GM12865 (cell line): ENCODE measurements at regions not wholly inside any gene's neighbourhood (a gene's known extent, or its start where the extent isn't known, plus 50 kb on each side); places are given as distances from the start of the nearest gene placed in this dataset.

Experiments
- DNase-seq: peaks from one replicate; pipeline ENCODE4 v3.0.0; 2010; ENCODE audit warnings: low read depth
- H3K4me3 ChIP-seq: 2 replicates; pipeline ENCODE4 v1.5.1; 2011; ENCODE audit warnings: mild to moderate bottlenecking, low read depth, low read length, control low read depth
- TF ChIP-seq, protein P1 (sequence below): IDR thresholded peaks from 2 replicates; pipeline ENCODE4 v1.5.1; 2011; ENCODE audit warnings: low read length, control low read depth, low read depth, inconsistent platforms; ENCODE audit not compliant: insufficient read depth; ENCODE audit errors: missing control alignments

DNA sequence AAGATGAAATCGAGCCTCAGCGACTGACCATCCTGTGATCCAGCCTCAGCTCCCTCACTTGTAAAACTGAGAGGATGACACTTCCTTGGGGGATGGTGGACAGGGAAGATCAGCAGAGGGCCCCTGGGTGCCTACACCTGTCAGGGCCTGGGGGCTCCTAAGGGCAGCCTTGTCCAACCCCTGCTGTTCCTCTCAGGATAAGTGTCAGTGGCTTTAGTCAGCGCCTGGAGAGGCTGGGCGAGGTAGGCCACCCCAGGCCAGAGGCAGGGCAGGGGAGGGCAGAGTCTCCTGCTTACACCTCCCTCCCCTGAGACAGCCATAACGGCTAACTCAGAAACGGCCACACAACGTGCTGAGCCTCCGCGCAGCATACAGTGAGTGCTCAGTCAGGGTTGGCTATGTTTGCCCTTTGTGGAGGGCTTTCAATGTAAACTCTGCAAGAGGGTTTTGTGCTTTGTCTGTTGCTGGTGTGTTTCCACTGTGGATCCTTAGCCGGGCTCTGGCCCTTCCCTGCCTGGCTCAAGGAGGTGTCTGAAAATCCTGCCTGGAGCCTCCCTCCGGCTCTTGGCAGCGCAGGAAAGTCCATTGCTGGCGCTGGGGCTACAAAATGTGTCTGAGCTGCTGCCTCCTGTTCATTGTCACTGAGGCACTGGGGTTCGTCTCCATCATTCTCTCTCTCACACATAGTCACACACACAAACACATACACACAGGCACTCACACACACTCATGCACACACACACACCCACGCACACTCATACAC, 588.4 kb downstream of the PTPRU start:
- H3K4me3 ChIP-seq = no peak overlapping the region
- TF ChIP-seq, protein P1, sequence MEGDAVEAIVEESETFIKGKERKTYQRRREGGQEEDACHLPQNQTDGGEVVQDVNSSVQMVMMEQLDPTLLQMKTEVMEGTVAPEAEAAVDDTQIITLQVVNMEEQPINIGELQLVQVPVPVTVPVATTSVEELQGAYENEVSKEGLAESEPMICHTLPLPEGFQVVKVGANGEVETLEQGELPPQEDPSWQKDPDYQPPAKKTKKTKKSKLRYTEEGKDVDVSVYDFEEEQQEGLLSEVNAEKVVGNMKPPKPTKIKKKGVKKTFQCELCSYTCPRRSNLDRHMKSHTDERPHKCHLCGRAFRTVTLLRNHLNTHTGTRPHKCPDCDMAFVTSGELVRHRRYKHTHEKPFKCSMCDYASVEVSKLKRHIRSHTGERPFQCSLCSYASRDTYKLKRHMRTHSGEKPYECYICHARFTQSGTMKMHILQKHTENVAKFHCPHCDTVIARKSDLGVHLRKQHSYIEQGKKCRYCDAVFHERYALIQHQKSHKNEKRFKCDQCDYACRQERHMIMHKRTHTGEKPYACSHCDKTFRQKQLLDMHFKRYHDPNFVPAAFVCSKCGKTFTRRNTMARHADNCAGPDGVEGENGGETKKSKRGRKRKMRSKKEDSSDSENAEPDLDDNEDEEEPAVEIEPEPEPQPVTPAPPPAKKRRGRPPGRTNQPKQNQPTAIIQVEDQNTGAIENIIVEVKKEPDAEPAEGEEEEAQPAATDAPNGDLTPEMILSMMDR = no peak
- DNase-seq = no peak

DNA sequence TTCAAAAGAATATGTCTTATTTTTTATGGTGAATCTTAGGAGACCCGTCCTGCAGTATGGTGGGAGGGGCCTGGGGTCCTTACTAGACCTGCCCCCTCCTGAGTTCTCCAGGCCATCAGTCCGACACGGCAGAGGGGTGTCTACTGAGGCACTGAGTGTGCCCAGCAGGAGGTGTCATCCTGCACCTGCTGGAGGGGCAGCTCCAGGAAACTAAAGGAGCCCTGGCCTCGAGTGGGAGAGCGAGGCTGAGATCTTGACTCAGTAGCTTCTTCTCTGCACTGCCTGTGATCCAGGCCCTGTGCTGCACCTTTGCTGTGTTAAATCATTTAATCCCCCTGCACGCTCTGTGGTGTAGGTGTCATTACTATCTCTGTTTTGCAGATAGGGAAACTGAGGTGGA, 587.7 kb downstream of the PTPRU start:
- no peak for DNase-seq
- TF ChIP-seq, protein P1 = no peak
- H3K4me3 ChIP-seq = no peak overlapping the region

DNA sequence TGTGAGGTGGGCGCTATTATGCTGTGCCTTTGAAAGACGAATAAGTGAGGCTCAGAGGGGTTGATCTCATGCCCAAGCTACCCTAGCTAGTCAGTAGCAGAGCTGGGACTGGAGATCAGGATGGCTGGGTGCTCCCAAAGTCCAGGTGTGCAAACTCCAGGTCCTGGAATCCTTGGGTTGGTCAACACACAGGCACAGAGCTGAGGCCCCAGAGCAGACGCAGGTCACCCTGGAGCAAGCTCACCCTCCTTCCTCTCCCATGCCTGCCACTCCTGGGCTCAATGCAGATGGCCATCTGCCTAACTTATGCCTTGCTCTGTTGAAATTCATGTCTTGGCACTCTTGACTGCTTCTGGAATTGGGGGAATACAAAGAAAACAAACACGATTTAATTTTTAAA, 587.2 kb downstream of the PTPRU start:
- DNase-seq = no peak
- H3K4me3 ChIP-seq = no peak overlapping the region
- TF ChIP-seq, protein P1 = no peak

DNA sequence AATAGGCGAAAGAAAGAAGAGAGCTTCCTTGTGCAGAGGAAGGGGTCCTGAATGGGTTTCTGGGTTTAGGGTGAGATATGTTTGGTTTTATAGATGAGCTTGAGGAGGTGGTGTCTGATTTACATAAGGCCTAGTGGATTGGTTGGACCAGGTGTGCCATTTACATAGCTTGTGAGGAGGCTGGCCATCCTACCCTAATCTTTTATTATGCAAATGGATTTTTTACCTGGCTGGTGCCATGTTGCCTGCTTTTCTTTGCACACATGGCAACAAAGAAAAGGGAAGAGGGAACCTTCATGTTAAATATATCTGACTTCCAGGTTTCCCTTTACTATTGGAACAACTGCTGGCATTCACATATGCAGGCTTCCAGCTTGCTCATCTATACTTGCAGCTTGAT, 585.3 kb downstream of the PTPRU start:
- TF ChIP-seq, protein P1 = no peak
- no peak for DNase-seq

DNA sequence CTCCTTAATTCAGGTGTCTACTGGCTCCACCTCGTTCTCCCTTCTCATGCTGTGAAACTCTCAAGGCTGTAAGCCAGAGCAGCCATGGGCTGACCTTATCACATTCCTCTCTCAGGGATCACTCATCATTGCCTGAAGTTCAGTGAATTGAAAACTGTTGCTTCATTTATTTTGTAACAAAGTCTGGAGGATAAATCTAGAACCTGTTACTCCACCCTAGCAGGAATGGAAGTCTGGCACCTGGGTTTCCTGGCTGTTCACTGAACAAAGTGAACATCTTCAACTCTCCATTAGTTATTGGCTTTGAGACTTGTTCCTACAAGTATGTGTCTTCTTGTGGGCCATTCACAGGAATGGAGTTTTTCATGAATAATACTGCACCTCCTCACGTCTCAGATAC, 584.1 kb downstream of the PTPRU start:
- H3K4me3 ChIP-seq = no peak overlapping the region
- no peak for DNase-seq
- TF ChIP-seq, protein P1 = no peak

More for the DNA sequence above, 585.3 kb downstream of the PTPRU start:
- no peak overlapping the region for H3K4me3 ChIP-seq

DNA sequence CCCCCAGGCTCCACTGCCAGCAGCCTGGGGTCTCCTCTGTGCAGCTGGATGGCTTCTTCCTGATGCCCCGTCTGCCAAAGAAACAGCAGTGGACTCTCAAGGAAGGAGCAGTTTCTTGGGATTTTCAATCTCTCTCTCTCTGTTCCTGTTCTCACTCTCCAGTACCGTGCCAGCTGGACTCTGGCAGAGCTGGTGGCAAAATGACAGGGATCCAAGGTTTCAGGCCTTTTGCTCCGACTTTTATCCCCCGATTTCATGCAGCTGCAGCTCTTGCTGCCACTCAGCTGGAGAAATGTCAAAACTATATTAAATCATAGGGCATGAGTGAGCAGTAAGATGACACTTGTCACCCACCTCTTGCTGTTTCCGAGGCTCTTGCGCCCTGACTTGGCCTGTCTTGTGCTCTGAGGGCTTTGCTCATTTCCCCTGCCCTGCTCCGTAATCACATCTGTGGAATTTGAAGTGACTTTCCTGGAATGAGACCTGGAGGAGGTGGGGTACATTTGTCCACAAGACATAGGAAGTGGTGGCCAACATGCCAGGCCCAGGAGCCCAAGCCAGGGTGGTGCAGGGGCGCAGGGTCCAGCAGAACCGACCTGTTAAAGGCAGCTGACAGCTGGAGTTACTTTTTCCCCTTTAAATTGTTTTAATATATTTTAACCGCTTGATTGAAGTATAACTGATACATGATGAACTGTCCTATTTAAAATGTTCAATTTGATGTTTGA, 576.2 kb downstream of the PTPRU start:
- TF ChIP-seq, protein P1 = no peak

More for the DNA sequence above, 576.2 kb downstream of the PTPRU start:
- no peak for DNase-seq
- no peak overlapping the region for H3K4me3 ChIP-seq
